ENCODE measurements at regions not wholly inside any gene's neighbourhood (a gene's known extent, or its start where the extent isn't known, plus 50 kb on each side); places are given as distances from the start of the nearest gene placed in this dataset.

DNA sequence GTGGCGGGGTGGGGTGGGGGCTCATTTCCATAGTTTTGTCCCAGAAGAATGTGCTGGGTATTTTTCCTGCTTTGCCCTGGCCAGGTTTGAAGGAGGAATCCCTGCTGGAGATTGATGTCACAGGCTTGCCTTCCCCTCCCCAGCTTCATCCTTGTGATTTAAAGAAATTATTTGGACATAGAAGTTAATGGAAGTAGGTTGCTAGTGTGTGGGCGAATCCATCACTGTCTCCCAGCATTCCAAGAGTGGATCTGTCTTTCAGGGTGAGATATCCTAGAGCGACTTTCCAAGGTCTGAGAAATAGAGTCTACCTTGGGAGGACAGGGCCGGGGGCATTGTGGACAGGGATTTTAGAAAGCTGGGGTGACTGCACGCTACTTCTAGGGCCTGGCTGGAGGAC is 64.9 kb upstream of the HSPA9 start:
- in situ Hi-C loops (cut with MboI) = loop anchor here (25.0 kb wide), 1 partner anchor 622 kb away; no protein-coding TSS in a partner anchor
- H4K20me1 ChIP-seq (ENCODE audit: control insufficient read depth, insufficient read depth) = no peaks in the 10 kb centered on the region
- no peaks in the 10 kb centered on the region for H3K79me2 ChIP-seq (ENCODE audit: control insufficient read depth, insufficient read depth, low read length)
- H3K27me3 ChIP-seq (replicated peaks in 1 of 2; ENCODE audit: control insufficient read depth in 2 of 2, insufficient read depth in 2 of 2, low read length in 1 of 2) = no peaks in the 10 kb centered on the region; a peak in 1 of 4 replicates
- no peak overlapping the region for H3K9ac ChIP-seq (ENCODE audit: control insufficient read depth, insufficient read depth, low read length)
- no peaks in the 10 kb centered on the region for H3K36me3 ChIP-seq (ENCODE audit: control insufficient read depth in 2 of 2, insufficient read depth in 2 of 2, low read length in 1 of 2)
- DNase-seq (ENCODE audit: low read depth, low spot score) (no peak), FAIRE-seq (no peak), ATAC-seq (no peak)
- H2AFZ ChIP-seq (ENCODE audit: control insufficient read depth, low read depth, low read length) = no peak overlapping the region
- ChIA-PET CTCF (interaction anchor here (0.8 to 3.4 kb wide), 15 partner anchors 8 to 622 kb away, joined by 3 to 16 read pairs (median 3); partner anchors contain the start of gene HSPA9), RAD21 (ENCODE audit: unreplicated experiment) (interaction anchor here (2.0 kb wide), 1 partner anchor 61 kb away, joined by 7 read pairs; no protein-coding TSS in a partner anchor), SMC1A (ENCODE audit: uncharacterized antibody, unreplicated experiment) (interaction anchor here (1.3 to 2.9 kb wide), 5 partner anchors 36 to 622 kb away, joined by 3 to 11 read pairs (median 7); no protein-coding TSS in a partner anchor), POLR2A (interaction anchor here (1.3 kb wide), 1 partner anchor 36 kb away, joined by 3 read pairs; no protein-coding TSS in a partner anchor)
- intact Hi-C loops (cut with micrococcal nuclease; ENCODE audit: unreplicated experiment) = loop anchor here (5.0 to 10.0 kb wide), 2 partner anchors 87 to 135 kb away; no protein-coding TSS in a partner anchor
- 36% methylated on average over 5 of the region's 5 CpGs for WGBS (ENCODE audit: insufficient coverage, insufficient replicate concordance, low lambda C conversion rate, missing lambda C conversion rate)
- no TSS peak for BruUV-seq (replicated peaks)
- H3K4me3 ChIP-seq = no peak overlapping the region
- no peak overlapping the region for H3K4me2 ChIP-seq (ENCODE audit: control insufficient read depth, insufficient read depth)
- no peak overlapping the region for H3K27ac ChIP-seq (ENCODE audit: control insufficient read depth, insufficient read depth)
- H3K9me3 ChIP-seq (replicated peaks; ENCODE audit: control insufficient read depth, insufficient read depth, low read length) = no peaks in the 10 kb centered on the region
- no peaks in the 10 kb centered on the region for H3K4me1 ChIP-seq (ENCODE audit: control insufficient read depth, insufficient read depth, low read length)
- TF ChIP-seq, protein P1, sequence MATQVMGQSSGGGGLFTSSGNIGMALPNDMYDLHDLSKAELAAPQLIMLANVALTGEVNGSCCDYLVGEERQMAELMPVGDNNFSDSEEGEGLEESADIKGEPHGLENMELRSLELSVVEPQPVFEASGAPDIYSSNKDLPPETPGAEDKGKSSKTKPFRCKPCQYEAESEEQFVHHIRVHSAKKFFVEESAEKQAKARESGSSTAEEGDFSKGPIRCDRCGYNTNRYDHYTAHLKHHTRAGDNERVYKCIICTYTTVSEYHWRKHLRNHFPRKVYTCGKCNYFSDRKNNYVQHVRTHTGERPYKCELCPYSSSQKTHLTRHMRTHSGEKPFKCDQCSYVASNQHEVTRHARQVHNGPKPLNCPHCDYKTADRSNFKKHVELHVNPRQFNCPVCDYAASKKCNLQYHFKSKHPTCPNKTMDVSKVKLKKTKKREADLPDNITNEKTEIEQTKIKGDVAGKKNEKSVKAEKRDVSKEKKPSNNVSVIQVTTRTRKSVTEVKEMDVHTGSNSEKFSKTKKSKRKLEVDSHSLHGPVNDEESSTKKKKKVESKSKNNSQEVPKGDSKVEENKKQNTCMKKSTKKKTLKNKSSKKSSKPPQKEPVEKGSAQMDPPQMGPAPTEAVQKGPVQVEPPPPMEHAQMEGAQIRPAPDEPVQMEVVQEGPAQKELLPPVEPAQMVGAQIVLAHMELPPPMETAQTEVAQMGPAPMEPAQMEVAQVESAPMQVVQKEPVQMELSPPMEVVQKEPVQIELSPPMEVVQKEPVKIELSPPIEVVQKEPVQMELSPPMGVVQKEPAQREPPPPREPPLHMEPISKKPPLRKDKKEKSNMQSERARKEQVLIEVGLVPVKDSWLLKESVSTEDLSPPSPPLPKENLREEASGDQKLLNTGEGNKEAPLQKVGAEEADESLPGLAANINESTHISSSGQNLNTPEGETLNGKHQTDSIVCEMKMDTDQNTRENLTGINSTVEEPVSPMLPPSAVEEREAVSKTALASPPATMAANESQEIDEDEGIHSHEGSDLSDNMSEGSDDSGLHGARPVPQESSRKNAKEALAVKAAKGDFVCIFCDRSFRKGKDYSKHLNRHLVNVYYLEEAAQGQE (IDR thresholded peaks at IDR 0.05; ENCODE audit: low read depth, low read length) = no peak
- TF ChIP-seq KDM1A (IDR thresholded peaks at IDR 0.05; ENCODE audit: borderline replicate concordance) = no peak
- TF ChIP-seq SREBF1 (IDR thresholded peaks at IDR 0.05; ENCODE audit: low read length) = no peak
- TF ChIP-seq, protein P2, sequence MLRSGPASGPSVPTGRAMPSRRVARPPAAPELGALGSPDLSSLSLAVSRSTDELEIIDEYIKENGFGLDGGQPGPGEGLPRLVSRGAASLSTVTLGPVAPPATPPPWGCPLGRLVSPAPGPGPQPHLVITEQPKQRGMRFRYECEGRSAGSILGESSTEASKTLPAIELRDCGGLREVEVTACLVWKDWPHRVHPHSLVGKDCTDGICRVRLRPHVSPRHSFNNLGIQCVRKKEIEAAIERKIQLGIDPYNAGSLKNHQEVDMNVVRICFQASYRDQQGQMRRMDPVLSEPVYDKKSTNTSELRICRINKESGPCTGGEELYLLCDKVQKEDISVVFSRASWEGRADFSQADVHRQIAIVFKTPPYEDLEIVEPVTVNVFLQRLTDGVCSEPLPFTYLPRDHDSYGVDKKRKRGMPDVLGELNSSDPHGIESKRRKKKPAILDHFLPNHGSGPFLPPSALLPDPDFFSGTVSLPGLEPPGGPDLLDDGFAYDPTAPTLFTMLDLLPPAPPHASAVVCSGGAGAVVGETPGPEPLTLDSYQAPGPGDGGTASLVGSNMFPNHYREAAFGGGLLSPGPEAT (IDR thresholded peaks at IDR 0.05; ENCODE audit: low read depth) = no peak
- TF ChIP-seq, protein P3, sequence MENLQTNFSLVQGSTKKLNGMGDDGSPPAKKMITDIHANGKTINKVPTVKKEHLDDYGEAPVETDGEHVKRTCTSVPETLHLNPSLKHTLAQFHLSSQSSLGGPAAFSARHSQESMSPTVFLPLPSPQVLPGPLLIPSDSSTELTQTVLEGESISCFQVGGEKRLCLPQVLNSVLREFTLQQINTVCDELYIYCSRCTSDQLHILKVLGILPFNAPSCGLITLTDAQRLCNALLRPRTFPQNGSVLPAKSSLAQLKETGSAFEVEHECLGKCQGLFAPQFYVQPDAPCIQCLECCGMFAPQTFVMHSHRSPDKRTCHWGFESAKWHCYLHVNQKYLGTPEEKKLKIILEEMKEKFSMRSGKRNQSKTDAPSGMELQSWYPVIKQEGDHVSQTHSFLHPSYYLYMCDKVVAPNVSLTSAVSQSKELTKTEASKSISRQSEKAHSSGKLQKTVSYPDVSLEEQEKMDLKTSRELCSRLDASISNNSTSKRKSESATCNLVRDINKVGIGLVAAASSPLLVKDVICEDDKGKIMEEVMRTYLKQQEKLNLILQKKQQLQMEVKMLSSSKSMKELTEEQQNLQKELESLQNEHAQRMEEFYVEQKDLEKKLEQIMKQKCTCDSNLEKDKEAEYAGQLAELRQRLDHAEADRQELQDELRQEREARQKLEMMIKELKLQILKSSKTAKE (IDR thresholded peaks at IDR 0.05; ENCODE audit: low read depth, poor library complexity, severe bottlenecking) = no peak
- TF ChIP-seq, protein P4, sequence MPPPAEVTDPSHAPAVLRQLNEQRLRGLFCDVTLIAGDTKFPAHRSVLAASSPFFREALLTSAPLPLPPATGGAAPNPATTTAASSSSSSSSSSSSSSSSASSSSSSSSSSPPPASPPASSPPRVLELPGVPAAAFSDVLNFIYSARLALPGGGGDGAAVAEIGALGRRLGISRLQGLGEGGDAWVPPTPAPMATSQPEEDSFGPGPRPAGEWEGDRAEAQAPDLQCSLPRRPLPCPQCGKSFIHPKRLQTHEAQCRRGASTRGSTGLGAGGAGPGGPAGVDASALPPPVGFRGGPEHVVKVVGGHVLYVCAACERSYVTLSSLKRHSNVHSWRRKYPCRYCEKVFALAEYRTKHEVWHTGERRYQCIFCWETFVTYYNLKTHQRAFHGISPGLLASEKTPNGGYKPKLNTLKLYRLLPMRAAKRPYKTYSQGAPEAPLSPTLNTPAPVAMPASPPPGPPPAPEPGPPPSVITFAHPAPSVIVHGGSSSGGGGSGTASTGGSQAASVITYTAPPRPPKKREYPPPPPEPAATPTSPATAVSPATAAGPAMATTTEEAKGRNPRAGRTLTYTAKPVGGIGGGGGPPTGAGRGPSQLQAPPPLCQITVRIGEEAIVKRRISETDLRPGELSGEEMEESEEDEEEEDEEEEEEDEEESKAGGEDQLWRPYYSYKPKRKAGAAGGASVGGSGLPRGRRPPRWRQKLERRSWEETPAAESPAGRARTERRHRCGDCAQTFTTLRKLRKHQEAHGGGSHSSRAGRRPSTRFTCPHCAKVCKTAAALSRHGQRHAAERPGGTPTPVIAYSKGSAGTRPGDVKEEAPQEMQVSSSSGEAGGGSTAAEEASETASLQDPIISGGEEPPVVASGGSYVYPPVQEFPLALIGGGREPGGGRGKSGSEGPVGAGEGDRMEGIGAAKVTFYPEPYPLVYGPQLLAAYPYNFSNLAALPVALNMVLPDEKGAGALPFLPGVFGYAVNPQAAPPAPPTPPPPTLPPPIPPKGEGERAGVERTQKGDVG (CRISPR knock-in tag; IDR thresholded peaks at IDR 0.05) = no peak
- no peak for TF ChIP-seq NBN (IDR thresholded peaks at IDR 0.05)
- TF ChIP-seq ZBED1 (IDR thresholded peaks at IDR 0.05; ENCODE audit: borderline replicate concordance) = no peak
- TF ChIP-seq ESRRA (IDR thresholded peaks at IDR 0.05; ENCODE audit: low read length) = no peak
- no peak for TF ChIP-seq WRNIP1 (IDR thresholded peaks at IDR 0.05; ENCODE audit: borderline replicate concordance, low read depth, low read length)
- no peak for TF ChIP-seq NR2C2 (IDR thresholded peaks at IDR 0.05; ENCODE audit: borderline replicate concordance, control insufficient read depth, insufficient read length, low read depth)
- TF ChIP-seq BCL11A (IDR thresholded peaks at IDR 0.05; ENCODE audit: low read depth, low read length) = no peak

Data from GM12878 (cell line).